ENCODE measurements at regions not wholly inside any gene's neighbourhood (a gene's known extent, or its start where the extent isn't known, plus 50 kb on each side); places are given as distances from the start of the nearest gene placed in this dataset.
A peak's percentile ranks its signal among the peaks of the same experiment; 100 is the strongest.

- ChIA-PET RAD21 (ENCODE audit: low non-redundant PET in 1 of 2, low total read pairs in 2 of 2, uncharacterized antibody in 2 of 2, unreplicated experiment in 2 of 2) (no interaction called here), POLR2A (no interaction called here), CTCF (no interaction called here)
- no TSS peak for BruUV-seq (replicated peaks)
- intact Hi-C loops (cut with micrococcal nuclease), result no loop called here
- Histone ChIP-seq H3K9me2 (ENCODE audit: insufficient read depth) (no peaks in the 10 kb centered on the region), H3K4me1 (ENCODE audit: control insufficient read depth in 1 of 2, insufficient read depth in 2 of 2, low read length in 2 of 2) (no peaks in the 10 kb centered on the region), H3K4me3 (replicated peaks in 1 of 2; ENCODE audit: low read depth in 1 of 2, low read length in 2 of 2) (no peak overlapping the region), H2AFZ (ENCODE audit: low read depth, low read length, poor library complexity, severe bottlenecking) (no peak overlapping the region), H3K79me2 (ENCODE audit: insufficient read depth, low read length) (no peaks in the 10 kb centered on the region), H3K9me3 (ENCODE audit: control insufficient read depth in 1 of 2, insufficient read depth in 1 of 2, low read depth in 1 of 2, low read length in 2 of 2) (no peaks in the 10 kb centered on the region), H3K27ac (ENCODE audit: low read depth, low read length) (no peak overlapping the region), H3K9ac (ENCODE audit: low read length) (no peak overlapping the region), H4K20me1 (ENCODE audit: insufficient read depth) (no peaks in the 10 kb centered on the region), H3K4me2 (ENCODE audit: low read length) (no peak overlapping the region), H3K36me3 (ENCODE audit: control insufficient read depth in 1 of 2, insufficient read depth in 2 of 2, low read length in 2 of 2) (no peaks in the 10 kb centered on the region), H3K27me3 (ENCODE audit: insufficient read depth, low read length) (no peaks in the 10 kb centered on the region)
- no peak for ATAC-seq
- DNase-seq (ENCODE audit: low read depth, low spot score), result no peak
- TF ChIP-seq FOSL1 (IDR thresholded peaks at IDR 0.05; ENCODE audit: low read depth) (no peak), MAX (IDR thresholded peaks at IDR 0.05) (no peak), POLR2A (IDR thresholded peaks at IDR 0.05; ENCODE audit: borderline replicate concordance, extremely low read depth, insufficient read depth, insufficient read length) (no peak), SRF (IDR thresholded peaks at IDR 0.05; ENCODE audit: low read depth) (no peak), CTCF (IDR thresholded peaks at IDR 0.05 in 2 of 3, conservative IDR thresholded peaks at IDR 0.05 in 1 of 3; ENCODE audit: borderline replicate concordance in 1 of 3, insufficient read depth in 1 of 3, low read depth in 2 of 3, low read length in 2 of 3) (no peak), CEBPB (IDR thresholded peaks at IDR 0.05; ENCODE audit: low read depth) (no peak), POLR2AphosphoS5 (IDR thresholded peaks at IDR 0.05; ENCODE audit: low read depth, low read length) (no peak)
Observed at GRCh38 chr5:106814961-106815360, 855.8 kb downstream of the EFNA5 start.

- H3K27ac ChIP-seq (ENCODE audit: low read depth, low read length), result no peak overlapping the region
- no peak overlapping the region for H3K9ac ChIP-seq (ENCODE audit: low read length)
- H3K9me3 ChIP-seq (ENCODE audit: control insufficient read depth in 1 of 2, insufficient read depth in 1 of 2, low read depth in 1 of 2, low read length in 2 of 2), result no peaks in the 10 kb centered on the region
- H3K9me2 ChIP-seq (ENCODE audit: insufficient read depth), result no peaks in the 10 kb centered on the region
- H3K4me2 ChIP-seq (ENCODE audit: low read length), result no peak overlapping the region
- H3K4me3 ChIP-seq (replicated peaks in 1 of 2; ENCODE audit: low read depth in 1 of 2, low read length in 2 of 2), result no peak overlapping the region
- no peaks in the 10 kb centered on the region for H3K4me1 ChIP-seq (ENCODE audit: control insufficient read depth in 1 of 2, insufficient read depth in 2 of 2, low read length in 2 of 2)
- RAD21 ChIA-PET (ENCODE audit: low non-redundant PET in 1 of 2, low total read pairs in 2 of 2, uncharacterized antibody in 2 of 2, unreplicated experiment in 2 of 2), result no interaction called here
- TF ChIP-seq POLR2A (IDR thresholded peaks at IDR 0.05; ENCODE audit: borderline replicate concordance, extremely low read depth, insufficient read depth, insufficient read length), result no peak
- TF ChIP-seq ZNF274 (IDR thresholded peaks at IDR 0.05; ENCODE audit: low read depth, low read length), result no peak
- TF ChIP-seq CEBPB (IDR thresholded peaks at IDR 0.05; ENCODE audit: low read depth), result no peak
- no peak for TF ChIP-seq CTCF (IDR thresholded peaks at IDR 0.05 in 2 of 3, conservative IDR thresholded peaks at IDR 0.05 in 1 of 3; ENCODE audit: borderline replicate concordance in 1 of 3, insufficient read depth in 1 of 3, low read depth in 2 of 3, low read length in 2 of 3)
- TF ChIP-seq EGR1 (IDR thresholded peaks at IDR 0.05; ENCODE audit: low read depth), result no peak
- no peak for TF ChIP-seq MAX (IDR thresholded peaks at IDR 0.05)
- TF ChIP-seq REST (IDR thresholded peaks at IDR 0.05; ENCODE audit: low read depth), result no peak
- no peak for TF ChIP-seq RAD21 (IDR thresholded peaks at IDR 0.05; ENCODE audit: low read depth)
- TF ChIP-seq ELF1 (IDR thresholded peaks at IDR 0.05; ENCODE audit: borderline replicate concordance, low read depth), result no peak
- DNase-seq (ENCODE audit: low read depth, low spot score) (no peak), ATAC-seq (no peak)
- intact Hi-C loops (cut with micrococcal nuclease), result no loop called here
- H3K36me3 ChIP-seq (ENCODE audit: control insufficient read depth in 1 of 2, insufficient read depth in 2 of 2, low read length in 2 of 2), result no peaks in the 10 kb centered on the region
- CTCF ChIA-PET, result no interaction called here
- H4K20me1 ChIP-seq (ENCODE audit: insufficient read depth), result no peaks in the 10 kb centered on the region
- peak overlapping the region; percentile 74 for H2AFZ ChIP-seq (ENCODE audit: low read depth, low read length, poor library complexity, severe bottlenecking)
- H3K79me2 ChIP-seq (ENCODE audit: insufficient read depth, low read length), result no peaks in the 10 kb centered on the region
- H3K27me3 ChIP-seq (ENCODE audit: insufficient read depth, low read length), result no peaks in the 10 kb centered on the region
- POLR2A ChIA-PET, result no interaction called here
- no TSS peak for BruUV-seq (replicated peaks)
Observed at GRCh38 chr5:106801554-106801953, 869.2 kb downstream of the EFNA5 start.

Data from HCT116 (cell line).